ENCODE measurements at regions not wholly inside any gene's neighbourhood (a gene's known extent, or its start where the extent isn't known, plus 50 kb on each side); places are given as distances from the start of the nearest gene placed in this dataset.

DNA sequence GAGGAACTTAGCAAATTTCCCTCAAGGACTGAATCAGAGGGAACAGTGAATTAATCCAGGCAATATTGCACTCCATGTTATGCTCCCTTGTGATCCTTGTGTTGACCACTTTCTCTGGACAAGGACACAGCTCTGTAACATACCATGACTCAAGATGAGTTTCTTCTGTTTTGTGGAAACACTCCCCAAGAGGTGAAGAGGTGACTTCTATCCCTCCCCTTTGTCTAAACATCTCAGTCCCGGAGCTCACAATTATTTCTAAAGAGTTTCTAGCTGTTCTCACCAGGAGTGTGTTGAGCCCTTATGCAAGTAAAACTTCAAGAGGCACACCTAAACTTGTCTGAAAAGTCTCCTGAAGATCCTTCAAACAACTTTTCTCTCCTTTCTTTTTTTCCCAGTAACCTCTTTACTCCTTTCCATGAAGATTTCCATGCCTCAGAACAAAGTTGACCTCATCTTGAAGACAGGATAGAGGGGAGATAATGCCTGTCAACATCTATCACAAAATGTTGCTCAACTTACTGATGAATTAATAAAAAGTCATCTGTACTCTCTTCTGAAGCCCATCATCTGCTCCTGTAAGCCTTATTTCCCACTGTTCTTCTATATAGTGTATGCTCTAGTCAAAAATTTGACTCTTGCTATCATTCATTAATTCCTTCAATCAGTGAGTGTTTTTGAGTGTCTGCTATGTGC is 429.1 kb downstream of the SPRY1 start:
- Histone ChIP-seq H3K4me1 (ENCODE audit: insufficient read depth, low read length) (no peaks in the 10 kb centered on the region), H3K27ac (ENCODE audit: low read depth, low read length) (no peak overlapping the region), H3K4me3 (ENCODE audit: low read depth in 1 of 2, low read length in 2 of 2) (no peak overlapping the region), H3K36me3 (ENCODE audit: insufficient read depth, low read length) (no peaks in the 10 kb centered on the region), H3K27me3 (ENCODE audit: control insufficient read depth in 1 of 2, insufficient read depth in 2 of 2, low read length in 2 of 2) (no peaks in the 10 kb centered on the region), H3K9me3 (ENCODE audit: low read length) (no peaks in the 10 kb centered on the region), H3K9ac (ENCODE audit: low read length) (no peak overlapping the region)

DNA sequence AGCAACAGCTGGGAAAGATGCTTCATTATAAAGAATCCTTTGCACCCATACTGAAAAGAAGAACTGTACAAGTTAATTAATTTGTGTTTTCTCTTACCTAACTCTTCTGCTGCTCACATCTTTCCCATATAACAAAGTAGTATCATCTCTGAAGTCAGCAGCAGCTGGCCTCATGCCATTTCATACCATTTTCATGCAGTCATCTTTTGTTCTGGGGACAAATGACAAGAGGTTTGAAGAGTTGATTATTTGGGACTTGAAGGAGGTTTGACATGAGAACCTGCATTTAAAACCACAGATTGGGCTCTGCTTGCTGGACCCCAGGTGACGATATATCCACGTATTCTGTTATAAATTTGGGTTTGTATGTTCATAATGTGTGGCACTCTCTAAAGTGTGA is 430.3 kb downstream of the SPRY1 start:
- Histone ChIP-seq H3K4me3 (ENCODE audit: low read depth in 1 of 2, low read length in 2 of 2) (no peak overlapping the region), H3K27ac (ENCODE audit: low read depth, low read length) (no peak overlapping the region), H3K4me1 (ENCODE audit: insufficient read depth, low read length) (no peaks in the 10 kb centered on the region), H3K36me3 (ENCODE audit: insufficient read depth, low read length) (no peaks in the 10 kb centered on the region), H3K9me3 (ENCODE audit: low read length) (no peaks in the 10 kb centered on the region), H3K27me3 (ENCODE audit: control insufficient read depth in 1 of 2, insufficient read depth in 2 of 2, low read length in 2 of 2) (no peaks in the 10 kb centered on the region), H3K9ac (ENCODE audit: low read length) (no peak overlapping the region)

DNA sequence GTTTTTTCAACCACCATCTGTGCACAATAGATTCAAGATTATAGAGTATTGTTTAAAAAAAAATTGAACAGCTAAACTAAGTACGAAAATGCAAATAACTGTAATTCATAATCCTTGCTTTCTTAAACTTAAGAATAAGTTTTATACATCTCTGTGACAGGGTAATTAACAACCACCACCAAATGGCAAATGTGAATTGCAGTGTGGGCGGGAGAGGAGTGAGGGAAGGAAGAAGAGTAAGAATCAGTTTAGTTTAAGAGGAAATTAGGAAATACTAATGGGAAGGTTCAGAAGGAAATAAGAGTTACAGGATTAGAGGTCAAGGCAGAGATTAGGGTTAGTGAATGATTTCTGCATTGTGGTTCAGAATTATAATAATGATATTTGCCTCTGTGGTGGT is 430.9 kb downstream of the SPRY1 start:
- H3K36me3 ChIP-seq (ENCODE audit: insufficient read depth, low read length), result no peaks in the 10 kb centered on the region

DNA sequence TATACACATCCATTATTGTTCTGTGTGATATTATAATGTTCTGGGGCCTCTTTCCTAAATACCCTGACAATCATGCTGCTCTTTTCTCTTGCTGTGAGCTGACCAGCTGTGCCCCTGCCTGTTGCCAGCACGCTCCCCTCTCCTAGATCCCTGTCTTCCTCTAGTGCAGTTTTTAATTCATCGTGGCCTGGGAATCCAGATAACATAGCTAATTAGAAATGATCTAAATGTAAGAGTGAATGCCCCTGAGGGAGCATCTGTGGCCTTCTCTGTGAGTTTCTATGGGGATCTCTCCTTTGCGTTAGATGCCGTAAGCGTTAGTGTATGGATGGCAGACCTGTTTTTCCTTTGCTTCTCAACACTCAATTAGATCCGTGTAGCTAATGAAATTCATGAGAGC is 434.3 kb downstream of the SPRY1 start:
- Histone ChIP-seq H3K9ac (ENCODE audit: low read length) (no peak overlapping the region), H3K4me3 (ENCODE audit: low read depth in 1 of 2, low read length in 2 of 2) (no peak overlapping the region), H3K9me3 (ENCODE audit: low read length) (no peaks in the 10 kb centered on the region), H3K36me3 (ENCODE audit: insufficient read depth, low read length) (no peaks in the 10 kb centered on the region), H3K27me3 (ENCODE audit: control insufficient read depth in 1 of 2, insufficient read depth in 2 of 2, low read length in 2 of 2) (no peaks in the 10 kb centered on the region), H3K4me1 (ENCODE audit: insufficient read depth, low read length) (peaks cover 6% of the 10 kb centered on the region), H3K27ac (ENCODE audit: low read depth, low read length) (no peak overlapping the region)

More for the DNA sequence above, 430.9 kb downstream of the SPRY1 start:
- no peak overlapping the region for H3K9ac ChIP-seq (ENCODE audit: low read length)
- no peak overlapping the region for H3K4me3 ChIP-seq (ENCODE audit: low read depth in 1 of 2, low read length in 2 of 2)
- no peaks in the 10 kb centered on the region for H3K9me3 ChIP-seq (ENCODE audit: low read length)
- H3K27ac ChIP-seq (ENCODE audit: low read depth, low read length), result no peak overlapping the region
- H3K27me3 ChIP-seq (ENCODE audit: control insufficient read depth in 1 of 2, insufficient read depth in 2 of 2, low read length in 2 of 2), result no peaks in the 10 kb centered on the region
- no peaks in the 10 kb centered on the region for H3K4me1 ChIP-seq (ENCODE audit: insufficient read depth, low read length)

DNA sequence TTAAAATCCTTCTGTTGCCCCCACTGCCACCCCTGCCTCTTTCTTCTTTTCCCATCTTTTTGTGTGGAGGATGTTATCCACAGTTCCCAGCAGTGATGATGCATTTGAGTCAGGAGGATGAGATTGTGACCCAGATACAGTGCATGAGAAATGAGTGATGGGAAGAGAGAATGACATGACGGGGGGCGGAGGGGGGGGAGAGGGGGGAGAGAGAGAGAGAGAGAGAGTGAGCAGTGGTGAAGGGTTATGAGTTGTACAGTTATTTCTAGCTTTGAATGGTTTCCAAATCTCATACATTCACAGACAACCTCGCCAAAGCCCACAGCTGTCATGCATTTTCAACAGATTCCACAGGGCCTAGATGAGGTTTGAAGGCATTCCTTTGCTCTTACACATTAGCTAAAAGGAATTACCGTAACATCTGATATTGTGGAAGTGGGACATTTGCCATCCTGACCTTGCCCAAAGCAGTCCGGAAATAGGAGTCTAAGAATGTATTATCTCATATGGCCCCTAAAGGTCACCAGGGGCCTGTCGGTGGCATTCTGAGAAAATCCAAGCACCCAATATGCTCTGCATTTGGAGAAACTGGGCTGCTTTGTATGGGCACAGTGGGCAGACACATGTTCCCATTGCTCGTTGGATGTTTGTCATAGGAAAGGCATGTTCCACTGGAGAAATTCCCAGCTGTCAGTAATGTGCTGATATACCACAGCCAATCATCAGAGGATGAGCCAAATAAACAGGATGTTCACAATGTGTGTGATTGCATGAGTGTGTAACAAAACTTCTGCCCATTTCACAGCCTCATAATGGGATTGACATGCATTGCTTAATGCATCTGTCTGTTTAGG is 435.8 kb downstream of the SPRY1 start:
- no peak overlapping the region for H3K9ac ChIP-seq (ENCODE audit: low read length)
- H3K9me3 ChIP-seq (ENCODE audit: low read length), result no peaks in the 10 kb centered on the region
- H3K4me3 ChIP-seq (ENCODE audit: low read depth in 1 of 2, low read length in 2 of 2), result no peak overlapping the region
- H3K36me3 ChIP-seq (ENCODE audit: insufficient read depth, low read length), result no peaks in the 10 kb centered on the region
- peaks cover 6% of the 10 kb centered on the region for H3K4me1 ChIP-seq (ENCODE audit: insufficient read depth, low read length)
- H3K27me3 ChIP-seq (ENCODE audit: control insufficient read depth in 1 of 2, insufficient read depth in 2 of 2, low read length in 2 of 2), result no peaks in the 10 kb centered on the region
- H3K27ac ChIP-seq (ENCODE audit: low read depth, low read length), result no peak overlapping the region

DNA sequence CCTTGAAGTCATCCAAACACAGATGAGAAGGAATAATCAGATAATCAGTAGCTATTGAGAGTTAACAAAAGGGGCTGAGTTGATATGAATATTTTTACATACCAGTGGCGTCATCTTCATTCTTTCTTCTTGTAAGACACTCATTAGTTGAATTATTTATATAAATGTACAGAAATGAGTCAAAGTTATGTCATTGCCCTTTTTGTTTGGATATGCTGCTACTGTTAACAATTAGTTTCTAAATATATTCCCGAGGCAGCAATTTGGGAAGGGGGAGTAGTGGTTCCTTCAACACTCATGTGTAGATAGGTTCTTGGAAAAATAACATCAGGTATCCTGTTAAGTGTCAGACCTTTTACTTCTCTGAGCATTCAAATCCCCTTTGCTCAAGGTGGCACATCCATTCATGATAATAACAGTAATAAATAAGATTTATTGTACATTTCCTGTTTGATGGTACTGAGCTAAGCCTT is 436.6 kb downstream of the SPRY1 start:
- Histone ChIP-seq H3K4me3 (ENCODE audit: low read depth in 1 of 2, low read length in 2 of 2) (no peak overlapping the region), H3K27me3 (ENCODE audit: control insufficient read depth in 1 of 2, insufficient read depth in 2 of 2, low read length in 2 of 2) (no peaks in the 10 kb centered on the region), H3K9ac (ENCODE audit: low read length) (no peak overlapping the region), H3K27ac (ENCODE audit: low read depth, low read length) (no peak overlapping the region), H3K4me1 (ENCODE audit: insufficient read depth, low read length) (peaks cover 6% of the 10 kb centered on the region), H3K36me3 (ENCODE audit: insufficient read depth, low read length) (no peaks in the 10 kb centered on the region), H3K9me3 (ENCODE audit: low read length) (no peaks in the 10 kb centered on the region)

DNA sequence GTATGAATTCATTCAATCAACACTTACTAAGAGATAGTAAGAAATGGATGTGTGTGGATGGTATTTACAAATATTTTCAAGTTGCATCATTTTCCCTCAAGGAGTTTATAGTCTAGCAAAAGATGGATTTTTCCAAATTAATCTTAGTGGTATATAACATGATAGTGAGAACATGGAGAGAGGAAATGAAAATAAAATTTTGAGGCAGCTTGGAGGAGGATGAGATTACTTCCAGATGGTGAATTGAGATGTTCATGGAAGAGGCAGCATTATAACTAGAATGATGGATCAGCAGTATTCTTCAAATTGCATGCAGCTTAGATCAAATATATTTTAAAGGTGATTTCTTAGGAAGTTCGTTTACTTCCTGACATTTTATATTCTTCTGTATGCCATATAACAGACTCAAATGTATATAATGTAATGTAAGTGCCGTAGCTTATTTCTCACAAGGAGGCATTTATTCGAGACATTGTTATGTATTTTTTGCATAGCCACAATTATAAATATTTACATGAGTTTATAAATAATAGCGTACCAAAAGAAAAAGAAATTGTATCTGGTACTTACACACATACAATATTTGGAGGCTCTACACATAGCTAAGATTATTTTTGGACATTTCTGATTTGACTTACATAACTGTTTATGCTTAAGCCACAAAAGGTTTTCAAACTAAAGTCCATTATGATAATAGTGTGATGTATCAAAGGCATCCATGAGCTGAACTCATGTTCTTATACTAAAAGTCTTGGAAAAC is 439.4 kb downstream of the SPRY1 start:
- H3K27ac ChIP-seq (ENCODE audit: low read depth, low read length), result no peak overlapping the region
- H3K36me3 ChIP-seq (ENCODE audit: insufficient read depth, low read length), result no peaks in the 10 kb centered on the region
- H3K9me3 ChIP-seq (ENCODE audit: low read length), result no peaks in the 10 kb centered on the region
- H3K9ac ChIP-seq (ENCODE audit: low read length), result no peak overlapping the region
- H3K4me1 ChIP-seq (ENCODE audit: insufficient read depth, low read length), result peaks cover 11% of the 10 kb centered on the region
- no peak overlapping the region for H3K4me3 ChIP-seq (ENCODE audit: low read depth in 1 of 2, low read length in 2 of 2)
- no peaks in the 10 kb centered on the region for H3K27me3 ChIP-seq (ENCODE audit: control insufficient read depth in 1 of 2, insufficient read depth in 2 of 2, low read length in 2 of 2)

DNA sequence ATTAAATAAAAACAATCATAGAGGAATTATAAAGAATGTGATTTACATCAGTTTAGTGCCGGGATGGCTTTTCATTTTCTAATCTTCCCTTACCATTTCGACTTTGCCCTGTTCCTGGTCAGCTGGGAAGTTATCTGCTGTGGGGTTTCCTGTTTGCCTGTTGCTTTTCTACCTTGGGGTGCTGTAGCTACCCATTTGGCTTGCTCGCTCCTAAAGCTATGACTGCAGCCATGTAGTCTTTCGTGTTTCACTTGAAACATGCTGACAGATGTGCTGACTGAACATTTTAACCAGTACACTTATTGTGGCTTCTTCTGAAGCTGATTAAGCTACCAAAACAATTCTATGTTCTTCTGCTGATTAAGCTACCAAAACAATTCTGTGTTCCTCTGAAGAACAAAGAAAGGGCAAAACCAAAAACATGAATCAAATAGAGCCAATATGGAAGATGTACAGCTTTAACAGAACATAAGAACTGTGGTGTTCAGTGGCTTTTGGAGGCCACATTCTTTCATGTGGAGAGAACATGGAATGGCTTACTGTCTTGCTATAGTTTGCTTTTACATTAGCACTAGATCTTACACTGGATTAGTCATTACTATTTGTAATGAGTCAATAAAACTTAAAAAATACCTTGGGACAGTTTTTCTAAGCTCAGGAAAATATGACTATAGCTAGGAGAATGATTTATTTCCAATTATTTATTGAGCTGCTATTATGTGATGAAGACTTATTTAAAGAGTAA is 440.4 kb downstream of the SPRY1 start:
- peaks cover 17% of the 10 kb centered on the region for H3K4me1 ChIP-seq (ENCODE audit: insufficient read depth, low read length)
- no peak overlapping the region for H3K9ac ChIP-seq (ENCODE audit: low read length)
- no peaks in the 10 kb centered on the region for H3K36me3 ChIP-seq (ENCODE audit: insufficient read depth, low read length)
- H3K4me3 ChIP-seq (ENCODE audit: low read depth in 1 of 2, low read length in 2 of 2), result no peak overlapping the region
- H3K27ac ChIP-seq (ENCODE audit: low read depth, low read length), result no peak overlapping the region
- no peaks in the 10 kb centered on the region for H3K27me3 ChIP-seq (ENCODE audit: control insufficient read depth in 1 of 2, insufficient read depth in 2 of 2, low read length in 2 of 2)
- no peaks in the 10 kb centered on the region for H3K9me3 ChIP-seq (ENCODE audit: low read length)

DNA sequence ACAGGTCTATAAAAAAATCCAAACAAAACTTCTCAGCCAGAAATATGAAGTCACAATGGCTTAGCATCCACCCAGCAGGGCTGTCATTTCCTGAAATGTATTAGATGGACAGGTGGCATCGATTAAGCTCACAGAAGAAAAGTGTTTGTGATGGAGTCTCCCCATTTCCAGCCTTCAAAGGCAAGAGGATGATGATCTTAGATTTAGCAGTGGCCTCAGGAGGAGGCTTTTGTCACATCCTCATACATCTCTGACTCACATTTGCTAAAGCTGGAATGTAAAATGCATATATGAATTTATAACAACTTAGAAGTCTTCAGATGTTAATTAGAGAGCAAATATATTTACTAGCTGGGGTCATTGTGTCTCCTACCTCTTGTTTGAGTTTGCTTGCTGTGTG is 441.9 kb downstream of the SPRY1 start:
- Histone ChIP-seq H3K4me3 (ENCODE audit: low read depth in 1 of 2, low read length in 2 of 2) (no peak overlapping the region), H3K27ac (ENCODE audit: low read depth, low read length) (no peak overlapping the region)

DNA sequence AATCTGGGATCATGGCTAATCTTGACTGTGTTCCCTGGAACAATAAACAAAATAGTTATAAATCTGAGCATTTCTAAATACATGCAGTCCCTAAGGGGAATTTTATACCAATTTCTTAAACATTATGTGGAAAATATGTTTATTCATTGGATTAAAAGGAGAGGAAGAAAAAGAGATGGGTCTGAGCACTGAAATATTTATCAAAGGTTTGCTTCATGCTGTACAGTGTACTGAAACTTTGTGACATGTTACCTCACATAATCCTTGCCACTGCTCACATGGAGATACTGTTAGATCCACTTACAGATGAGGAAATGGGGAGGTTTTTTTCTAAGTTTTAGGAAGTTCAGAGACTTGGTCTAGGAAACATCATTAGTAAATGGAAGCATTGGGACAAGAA is 443.6 kb downstream of the SPRY1 start:
- Histone ChIP-seq H3K27ac (ENCODE audit: low read depth, low read length) (peak overlapping the region; percentile 24), H3K9me3 (ENCODE audit: low read length) (no peaks in the 10 kb centered on the region), H3K36me3 (ENCODE audit: insufficient read depth, low read length) (no peaks in the 10 kb centered on the region), H3K4me3 (ENCODE audit: low read depth in 1 of 2, low read length in 2 of 2) (no peak overlapping the region), H3K9ac (ENCODE audit: low read length) (no peak overlapping the region), H3K4me1 (ENCODE audit: insufficient read depth, low read length) (peaks cover 12% of the 10 kb centered on the region), H3K27me3 (ENCODE audit: control insufficient read depth in 1 of 2, insufficient read depth in 2 of 2, low read length in 2 of 2) (no peaks in the 10 kb centered on the region)

More for the DNA sequence above, 441.9 kb downstream of the SPRY1 start:
- H3K27me3 ChIP-seq (ENCODE audit: control insufficient read depth in 1 of 2, insufficient read depth in 2 of 2, low read length in 2 of 2), result no peaks in the 10 kb centered on the region
- no peaks in the 10 kb centered on the region for H3K36me3 ChIP-seq (ENCODE audit: insufficient read depth, low read length)
- peaks cover 17% of the 10 kb centered on the region for H3K4me1 ChIP-seq (ENCODE audit: insufficient read depth, low read length)
- H3K9ac ChIP-seq (ENCODE audit: low read length), result no peak overlapping the region
- H3K9me3 ChIP-seq (ENCODE audit: low read length), result no peaks in the 10 kb centered on the region

Data from muscle layer of colon (tissue), 2 donors.